Natural killer cell (primary cell): ENCODE measurements at regions not wholly inside any gene's neighbourhood (a gene's known extent, or its start where the extent isn't known, plus 50 kb on each side); places are given as distances from the start of the nearest gene placed in this dataset.

Experiments
- ATAC-seq, 3 donors: fragments of 150-1000 bp in 2 of 3; fragments of 200-7000 bp in 1 of 3; cut with Tn5 transposase; 1 replicate in 1 of 3; 2 replicates in 2 of 3; pipeline ENCODE4 v1.10.0; 2021; ENCODE audit warnings: mild to moderate bottlenecking in 2 of 3, moderate library complexity in 2 of 3
- DNase-seq, 2 donors: peaks; one replicate each; pipeline versions ENCODE4 v3.0.0 to v3.0.0-alpha.2; 2013 to 2021; ENCODE audit warnings: mixed read lengths in 1 of 2
- H3K27ac ChIP-seq: one replicate; pipeline ENCODE4 v1.5.1; 2013; ENCODE audit warnings: mild to moderate bottlenecking, low read length
- H3K27me3 ChIP-seq: one replicate; pipeline ENCODE4 v1.6.1; 2013; ENCODE audit warnings: low read length; ENCODE audit not compliant: control insufficient read depth, insufficient read depth
- H3K36me3 ChIP-seq: one replicate; pipeline ENCODE4 v1.6.1; 2013; ENCODE audit warnings: low read length; ENCODE audit not compliant: control insufficient read depth, insufficient read depth
- H3K4me1 ChIP-seq: one replicate; pipeline ENCODE4 v1.6.1; 2013; ENCODE audit warnings: low read length; ENCODE audit not compliant: control insufficient read depth, insufficient read depth
- H3K4me3 ChIP-seq: one replicate; pipeline ENCODE4 v1.5.1; 2013; ENCODE audit warnings: low read length
- H3K9me3 ChIP-seq: one replicate; pipeline ENCODE4 v1.6.1; 2013; ENCODE audit warnings: low read length; ENCODE audit not compliant: control insufficient read depth, insufficient read depth
- H3K27ac Mint-ChIP-seq, 2 donors: one replicate each; pipeline ENCODE4 v1.8.0; 2022; ENCODE audit warnings: mild to moderate bottlenecking in 2 of 2, mixed read lengths in 2 of 2, moderate library complexity in 1 of 2
- H3K27me3 Mint-ChIP-seq, 2 donors: one replicate each; pipeline ENCODE4 v1.8.0; 2022; ENCODE audit warnings: low read depth in 2 of 2, mixed read lengths in 2 of 2
- H3K36me3 Mint-ChIP-seq: one replicate; pipeline ENCODE4 v1.8.0; 2022; ENCODE audit warnings: mixed read lengths
- H3K4me1 Mint-ChIP-seq, 2 donors: one replicate each; pipeline ENCODE4 v1.8.0; 2022; ENCODE audit warnings: mixed read lengths in 2 of 2
- H3K4me3 Mint-ChIP-seq: one replicate; pipeline ENCODE4 v1.8.0; 2022; ENCODE audit warnings: mild to moderate bottlenecking, moderate library complexity, mixed read lengths
- H3K9me3 Mint-ChIP-seq, 2 donors: one replicate each; pipeline ENCODE4 v1.8.0; 2022; ENCODE audit warnings: mixed read lengths in 2 of 2
- WGBS: methylation state at CpG from one replicate; pipeline ENCODE4 v1.1.7; 2013; ENCODE audit warnings: missing lambda C conversion rate; ENCODE audit not compliant: insufficient coverage; 5-methylcytosine and 5-hydroxymethylcytosine counted together
- intact Hi-C: fragments of 100-400 bp; cut with micrococcal nuclease; formaldehyde crosslinking; loops from one replicate; pipeline ENCODE4 v1.14.2; 2022
- TF ChIP-seq, protein P1 (sequence below): fragments of 200-600 bp; IDR thresholded peaks from one replicate; pipeline ENCODE4 v1.8.0; 2022; ENCODE audit warnings: antibody characterized with exemption

GRCh38 chr5:4947106-4947505 lies 193.0 kb upstream of the ADAMTS16 start:
- Mint-ChIP-seq H3K4me3 (no peak overlapping the region), H3K27ac (no peak overlapping the region), H3K9me3 (no peaks in the 10 kb centered on the region), H3K27me3 (no peaks in the 10 kb centered on the region), H3K4me1 (no peaks in the 10 kb centered on the region), H3K36me3 (no peaks in the 10 kb centered on the region)
- ATAC-seq: no peak
- Histone ChIP-seq H3K27me3 (no peaks in the 10 kb centered on the region), H3K4me3 (no peak overlapping the region), H3K27ac (no peak overlapping the region), H3K4me1 (no peaks in the 10 kb centered on the region), H3K36me3 (no peaks in the 10 kb centered on the region), H3K9me3 (no peaks in the 10 kb centered on the region)
- no CpG with 5 or more reads among the region's 1 CpG for WGBS
- intact Hi-C loops: no loop called here
- TF ChIP-seq, protein P1, sequence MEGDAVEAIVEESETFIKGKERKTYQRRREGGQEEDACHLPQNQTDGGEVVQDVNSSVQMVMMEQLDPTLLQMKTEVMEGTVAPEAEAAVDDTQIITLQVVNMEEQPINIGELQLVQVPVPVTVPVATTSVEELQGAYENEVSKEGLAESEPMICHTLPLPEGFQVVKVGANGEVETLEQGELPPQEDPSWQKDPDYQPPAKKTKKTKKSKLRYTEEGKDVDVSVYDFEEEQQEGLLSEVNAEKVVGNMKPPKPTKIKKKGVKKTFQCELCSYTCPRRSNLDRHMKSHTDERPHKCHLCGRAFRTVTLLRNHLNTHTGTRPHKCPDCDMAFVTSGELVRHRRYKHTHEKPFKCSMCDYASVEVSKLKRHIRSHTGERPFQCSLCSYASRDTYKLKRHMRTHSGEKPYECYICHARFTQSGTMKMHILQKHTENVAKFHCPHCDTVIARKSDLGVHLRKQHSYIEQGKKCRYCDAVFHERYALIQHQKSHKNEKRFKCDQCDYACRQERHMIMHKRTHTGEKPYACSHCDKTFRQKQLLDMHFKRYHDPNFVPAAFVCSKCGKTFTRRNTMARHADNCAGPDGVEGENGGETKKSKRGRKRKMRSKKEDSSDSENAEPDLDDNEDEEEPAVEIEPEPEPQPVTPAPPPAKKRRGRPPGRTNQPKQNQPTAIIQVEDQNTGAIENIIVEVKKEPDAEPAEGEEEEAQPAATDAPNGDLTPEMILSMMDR: no peak
- DNase-seq: no peak

- H3K27ac Mint-ChIP-seq: no peak overlapping the region
- no peak overlapping the region for H3K4me3 Mint-ChIP-seq
- Histone ChIP-seq H3K36me3 (no peaks in the 10 kb centered on the region), H3K4me3 (no peak overlapping the region), H3K27me3 (no peaks in the 10 kb centered on the region), H3K27ac (no peak overlapping the region), H3K4me1 (no peaks in the 10 kb centered on the region), H3K9me3 (no peaks in the 10 kb centered on the region)
- no peaks in the 10 kb centered on the region for H3K27me3 Mint-ChIP-seq
- H3K4me1 Mint-ChIP-seq: no peaks in the 10 kb centered on the region
- H3K36me3 Mint-ChIP-seq: no peaks in the 10 kb centered on the region
- ATAC-seq (no peak), DNase-seq (no peak)
- H3K9me3 Mint-ChIP-seq: no peaks in the 10 kb centered on the region
- TF ChIP-seq, protein P1: no peak
- WGBS: 86% methylated on average over 9 of the region's 9 CpGs
- intact Hi-C loops: no loop called here
Measured at GRCh38 chr5:4947893-4948536, 192.1 kb upstream of the ADAMTS16 start.

GRCh38 chr5:4949108-4949507 lies 191.0 kb upstream of the ADAMTS16 start:
- no peaks in the 10 kb centered on the region for H3K36me3 Mint-ChIP-seq

More at GRCh38 chr5:4949108-4949507, 191.0 kb upstream of the ADAMTS16 start:
- Histone ChIP-seq H3K36me3 (no peaks in the 10 kb centered on the region), H3K4me3 (no peak overlapping the region), H3K27ac (no peak overlapping the region), H3K9me3 (peaks cover 3% of the 10 kb centered on the region), H3K27me3 (no peaks in the 10 kb centered on the region), H3K4me1 (no peaks in the 10 kb centered on the region)
- intact Hi-C loops: no loop called here
- Mint-ChIP-seq H3K27me3 (no peaks in the 10 kb centered on the region), H3K27ac (no peak overlapping the region), H3K4me1 (no peaks in the 10 kb centered on the region), H3K9me3 (no peaks in the 10 kb centered on the region), H3K4me3 (no peak overlapping the region)
- WGBS: 64% methylated on average over 6 of the region's 6 CpGs
- DNase-seq (no peak), ATAC-seq (no peak)
- TF ChIP-seq, protein P1: no peak
